K562 (cell line): ENCODE measurements at regions not wholly inside any gene's neighbourhood (a gene's known extent, or its start where the extent isn't known, plus 50 kb on each side); places are given as distances from the start of the nearest gene placed in this dataset.

ENCODE experiments used
- ATAC-seq: fragments of 200-7000 bp; cut with Tn5 transposase; 3 replicates; pipeline ENCODE4 v1.9.1; 2020; ENCODE audit warnings: moderate library complexity
- BruUV-seq: library from RNA; stranded (reverse); fragments of 400-500 nt; replicated peaks from 2 replicates; lab custom pipeline; 2021; lab: Mats Ljungman, UMichigan
- CTCF ChIA-PET: fragments of 300-600 bp; formaldehyde crosslinking; extraction: SDS; loops from one replicate; lab custom pipeline; 2021; ENCODE audit warnings: low intra/inter-chr PET ratio; lab: Yijun Ruan, JAX
- POLR2A ChIA-PET: fragments of 300-600, 350-650 bp; sonication (Branson Sonifier 250); formaldehyde crosslinking; extraction: SDS; loops from one replicate; lab custom pipeline; 2021; ENCODE audit warnings: antibody characterized with exemption, inconsistent platforms; lab: Yijun Ruan, JAX
- DNase-seq, 4 experiments: peaks; one replicate each; pipeline versions ENCODE4 v3.0.0 to v3.0.0-alpha.2; 2011 to 2018; ENCODE audit warnings: low spot score in 3 of 4, mixed read lengths in 3 of 4; ENCODE audit errors: extremely low read depth in 1 of 4
- FAIRE-seq: peaks from 2 replicates; lab custom pipeline; 2011; peaks lifted over from hg19 to GRCh38; lab: Jason Lieb, UNC
- H2AFZ ChIP-seq: 2 replicates; pipeline ENCODE4 v1.6.0; 2011; ENCODE audit warnings: low read depth, low read length, control low read depth, inconsistent platforms
- H3K27ac ChIP-seq: fragments of 200-600 bp; 3 replicates; pipeline ENCODE4 v1.8.0; 2011; ENCODE audit warnings: low read depth, mild to moderate bottlenecking, control low read depth, inconsistent platforms, low read length, moderate library complexity, mixed read lengths; ENCODE audit errors: extremely low read depth
- H3K27me3 ChIP-seq, 2 experiments: fragments of 300-600 bp in 1 of 2; 2 replicates in 1 of 2; 3 replicates in 1 of 2; pipeline versions ENCODE4 v1.6.0 to v1.8.0; 2011; ENCODE audit warnings: inconsistent platforms in 2 of 2, low read length in 2 of 2, mild to moderate bottlenecking in 1 of 2, mixed read lengths in 1 of 2, moderate library complexity in 1 of 2; ENCODE audit not compliant: control insufficient read depth in 2 of 2, insufficient read depth in 2 of 2
- H3K36me3 ChIP-seq: fragments of 300-600 bp; 3 replicates; pipeline ENCODE4 v1.8.0; 2011; ENCODE audit warnings: mild to moderate bottlenecking, low read length, inconsistent platforms; ENCODE audit not compliant: control insufficient read depth, insufficient read depth
- H3K4me1 ChIP-seq, 2 experiments: fragments of 200-600 bp in 1 of 2; replicated peaks in 1 of 2; 2 replicates in 1 of 2; 3 replicates in 1 of 2; pipeline versions ENCODE4 v1.5.1 to v1.8.0; 2011; ENCODE audit warnings: inconsistent platforms in 2 of 2, low read length in 2 of 2, mild to moderate bottlenecking in 1 of 2, mixed read lengths in 1 of 2, moderate library complexity in 1 of 2; ENCODE audit not compliant: control insufficient read depth in 2 of 2, insufficient read depth in 2 of 2
- H3K4me2 ChIP-seq: 2 replicates; pipeline ENCODE4 v1.6.1; 2011; ENCODE audit warnings: low read length, control low read depth, inconsistent platforms, mixed read lengths; ENCODE audit not compliant: insufficient read depth
- H3K4me3 ChIP-seq: fragments of 200-600 bp; sonication (generic), shearing (Covaris generic); 2 replicates; pipeline ENCODE4 v1.5.1; 2016; ENCODE audit warnings: control low read depth, inconsistent platforms
- H3K79me2 ChIP-seq: fragments of 200-600 bp; 3 replicates; pipeline ENCODE4 v1.8.0; 2011; ENCODE audit warnings: low read length, inconsistent platforms; ENCODE audit not compliant: control insufficient read depth, insufficient read depth
- H3K9ac ChIP-seq, 2 experiments: 2 replicates each; pipeline versions ENCODE4 v1.6.0 to v1.6.1; 2011; ENCODE audit warnings: low read depth in 2 of 2, low read length in 2 of 2, control low read depth in 1 of 2, inconsistent platforms in 1 of 2, mild to moderate bottlenecking in 1 of 2, mixed read lengths in 1 of 2; ENCODE audit not compliant: insufficient read depth in 1 of 2
- H3K9me1 ChIP-seq: one replicate; pipeline ENCODE4 v1.6.0; 2011; ENCODE audit warnings: inconsistent platforms, mild to moderate bottlenecking, low read length, moderate library complexity; ENCODE audit not compliant: control insufficient read depth, insufficient read depth
- H3K9me3 ChIP-seq: replicated peaks from 2 replicates; pipeline ENCODE4 v1.5.1; 2011; ENCODE audit warnings: low read depth, low read length, inconsistent platforms; ENCODE audit not compliant: control insufficient read depth, insufficient read depth
- H4K20me1 ChIP-seq: replicated peaks from 2 replicates; pipeline ENCODE4 v1.6.1; 2011; ENCODE audit warnings: low read length, inconsistent platforms, mixed read lengths; ENCODE audit not compliant: control insufficient read depth, insufficient read depth
- ATF7 ChIP-seq: fragments of 450-650 bp; IDR thresholded peaks from 2 replicates; pipeline ENCODE4 v1.7.1; 2014; ENCODE audit warnings: mild to moderate bottlenecking, moderate library complexity
- DACH1 ChIP-seq: fragments of 450-650 bp; IDR thresholded peaks from 2 replicates; pipeline ENCODE4 v1.6.1; 2018; ENCODE audit not compliant: partially characterized antibody
- EHMT2 ChIP-seq: fragments of 450-650 bp; IDR thresholded peaks from 2 replicates; pipeline ENCODE4 v1.6.1; 2018; ENCODE audit warnings: antibody characterized with exemption
- ELF4 ChIP-seq: fragments of 450-650 bp; formaldehyde crosslinking; IDR thresholded peaks from 2 replicates; pipeline ENCODE4 v1.4.0; 2022; ENCODE audit warnings: missing genetic modification characterization
- FOSL1 ChIP-seq: fragments of 200-800 bp; sonication (Bioruptor generic); conservative IDR thresholded peaks from 2 replicates; pipeline ENCODE4 v1.6.1; 2016; ENCODE audit warnings: missing genetic modification characterization, missing compliant biosample characterization
- FOXM1 ChIP-seq, 2 experiments: fragments of 450-650 bp in 1 of 2; sonication (generic) in 1 of 2; formaldehyde crosslinking in 1 of 2; IDR thresholded peaks; 2 replicates each; pipeline versions ENCODE4 v1.6.1 to v1.9.0; 2017 to 2022; ENCODE audit warnings: low read depth in 2 of 2, mild to moderate bottlenecking in 2 of 2, missing genetic modification reagents in 1 of 2, moderate library complexity in 1 of 2
- HNRNPL ChIP-seq: fragments of 200-400 bp; formaldehyde crosslinking; IDR thresholded peaks from 2 replicates; pipeline ENCODE4 v1.6.1; 2017; ENCODE audit warnings: low read depth, mild to moderate bottlenecking, low read length
- MLX ChIP-seq, 2 experiments: fragments of 450-650 bp in 1 of 2; sonication (generic) in 1 of 2; formaldehyde crosslinking; conservative IDR thresholded peaks; 2 replicates each; pipeline versions ENCODE4 v1.4.0 to v1.8.1; 2020 to 2022; ENCODE audit warnings: mild to moderate bottlenecking in 1 of 2, missing genetic modification reagents in 1 of 2
- NELFE ChIP-seq: IDR thresholded peaks from 2 replicates; pipeline ENCODE4 v1.6.1; 2011; ENCODE audit warnings: mild to moderate bottlenecking; ENCODE audit not compliant: insufficient read depth, insufficient read length
- NFXL1 ChIP-seq: fragments of 450-650 bp; formaldehyde crosslinking; IDR thresholded peaks from 2 replicates; pipeline ENCODE4 v1.4.0; 2021; ENCODE audit warnings: mild to moderate bottlenecking
- RCOR1 ChIP-seq, 2 experiments: IDR thresholded peaks; 2 replicates each; pipeline ENCODE4 v1.6.1; 2012; ENCODE audit warnings: low read depth in 2 of 2, low read length in 2 of 2, borderline replicate concordance in 1 of 2, improper control_type of control experiment in 1 of 2
- TBL1XR1 ChIP-seq, 2 experiments: IDR thresholded peaks; 2 replicates each; pipeline ENCODE4 v1.6.1; 2012; ENCODE audit warnings: improper control_type of control experiment in 2 of 2, low read length in 2 of 2, mild to moderate bottlenecking in 1 of 2
- ZBTB33 ChIP-seq: sonication (generic); formaldehyde crosslinking; IDR thresholded peaks from 2 replicates; pipeline ENCODE4 v1.8.1; 2023; ENCODE audit warnings: mild to moderate bottlenecking, missing genetic modification reagents
- ZFPM2 ChIP-seq: fragments of 250-450 bp; sonication (Bioruptor Pico); IDR thresholded peaks from 2 replicates; pipeline ENCODE4 v1.5.1; 2022; ENCODE audit warnings: mild to moderate bottlenecking
- ZNF444 ChIP-seq: fragments of 250-450 bp; sonication (Bioruptor Pico); IDR thresholded peaks from 2 replicates; pipeline ENCODE4 v1.4.0; 2020; ENCODE audit warnings: mild to moderate bottlenecking, moderate library complexity
- WGBS: fragments of 100-300 bp; shearing (Covaris generic); methylation state at CpG from one replicate; pipeline ENCODE4 v1.1.6; 2016; ENCODE audit warnings: low coverage, mixed read lengths; ENCODE audit not compliant: insufficient coverage; ENCODE audit errors: missing lambda C conversion rate; 5-methylcytosine and 5-hydroxymethylcytosine counted together
- in situ Hi-C: fragments of 300-500 bp; cut with MboI; formaldehyde crosslinking; loops from 4 replicates; pipeline ENCODE4 v1.15.0; 2018; ENCODE audit warnings: inconsistent platforms, mixed read lengths
- intact Hi-C: fragments of 100-400 bp; cut with micrococcal nuclease; formaldehyde crosslinking; loops from 2 replicates; pipeline ENCODE4 v1.14.2; 2022

- TF ChIP-seq HNRNPL (no peak), DACH1 (no peak), FOXM1 (IDR thresholded peaks at IDR 0.05; ENCODE audit: low read depth) (no peak), FOXM1 (CRISPR knock-in tag; IDR thresholded peaks at IDR 0.05; ENCODE audit: low read depth) (no peak), ZBTB33 (CRISPR knock-in tag) (no peak), EHMT2 (no peak), FOSL1 (no peak), ELF4 (CRISPR knock-in tag) (no peak), NELFE (no peak)
These were observed 501.0 kb upstream of the USP24 start (continued) for GRCh38 chr1:55716151-55716550.

- TF ChIP-seq ZFPM2 (no peak), MLX (CRISPR knock-in tag; conservative IDR thresholded peaks at IDR 0.05) (no peak), NFXL1 (no peak), ATF7 (no peak), RCOR1 (IDR thresholded peaks at IDR 0.05; ENCODE audit: borderline replicate concordance in 1 of 2, low read depth in 2 of 2, low read length in 2 of 2) (no peak), TBL1XR1 (IDR thresholded peaks at IDR 0.05; ENCODE audit: low read length in 2 of 2) (no peak), ZNF444 (CRISPR knock-in tag) (no peak)
- Histone ChIP-seq H3K4me1 (no peaks in the 10 kb centered on the region), H3K4me2 (no peak overlapping the region), H3K9me1 (no peaks in the 10 kb centered on the region), H4K20me1 (no peaks in the 10 kb centered on the region), H2AFZ (no peak overlapping the region), H3K27ac (no peak overlapping the region), H3K27me3 (no peaks in the 10 kb centered on the region), H3K4me3 (no peak overlapping the region), H3K9ac (no peak overlapping the region), H3K36me3 (no peaks in the 10 kb centered on the region), H3K79me2 (no peaks in the 10 kb centered on the region), H3K9me3 (no peaks in the 10 kb centered on the region)
- no peak for ATAC-seq
- POLR2A ChIA-PET = no interaction called here
- no peak for FAIRE-seq
- CTCF ChIA-PET = no interaction called here
- BruUV-seq = no TSS peak
- intact Hi-C loops = no loop called here
- no peak for DNase-seq
- in situ Hi-C loops = no loop called here
- 6% methylated on average over 3 of the region's 3 CpGs for WGBS
These were observed 499.1 kb upstream of the USP24 start for GRCh38 chr1:55714230-55714629.
